Activated naive CD4-positive, alpha-beta T cell treated with anti-CD3 and anti-CD28 coated beads for 36 hours (primary cell): ENCODE measurements at regions not wholly inside any gene's neighbourhood (a gene's known extent, or its start where the extent isn't known, plus 50 kb on each side); places are given as distances from the start of the nearest gene placed in this dataset.

Experiments used
- CTCF ChIA-PET: fragments of 350-600 bp; sonication (Branson Sonifier 250); formaldehyde crosslinking; loops from one replicate; lab custom pipeline; 2021; ENCODE audit warnings: antibody characterized with exemption; lab: Charles Lee
- DNase-seq: peaks from one replicate; pipeline ENCODE4 v3.0.0-alpha.2; 2020
- H3K27ac Mint-ChIP-seq: one replicate; pipeline ENCODE4 v1.8.0; 2021; ENCODE audit warnings: mild to moderate bottlenecking, mixed read lengths
- H3K27me3 Mint-ChIP-seq: one replicate; pipeline ENCODE4 v1.8.0; 2021; ENCODE audit warnings: low read depth, mixed read lengths
- H3K36me3 Mint-ChIP-seq: one replicate; pipeline ENCODE4 v1.8.0; 2021; ENCODE audit warnings: low read depth, mixed read lengths
- H3K4me1 Mint-ChIP-seq: one replicate; pipeline ENCODE4 v1.8.0; 2021; ENCODE audit warnings: low read depth, mixed read lengths
- H3K4me3 Mint-ChIP-seq: one replicate; pipeline ENCODE4 v1.8.0; 2021; ENCODE audit warnings: mild to moderate bottlenecking, moderate library complexity, mixed read lengths
- H3K9me3 Mint-ChIP-seq: one replicate; pipeline ENCODE4 v1.8.0; 2021; ENCODE audit warnings: mixed read lengths
- intact Hi-C: fragments of 100-400 bp; cut with micrococcal nuclease; formaldehyde crosslinking; loops from one replicate; pipeline ENCODE4 v1.15.1; 2023

GRCh38 chr3:7793786-7794185 lies 707.8 kb upstream of the LMCD1 start:
- no peak overlapping the region for H3K27ac Mint-ChIP-seq
- H3K36me3 Mint-ChIP-seq: no peaks in the 10 kb centered on the region
- no peak for DNase-seq
- no peaks in the 10 kb centered on the region for H3K9me3 Mint-ChIP-seq
- intact Hi-C loops: no loop called here
- no peaks in the 10 kb centered on the region for H3K4me1 Mint-ChIP-seq
- CTCF ChIA-PET: no interaction called here
- no peaks in the 10 kb centered on the region for H3K27me3 Mint-ChIP-seq
- no peak overlapping the region for H3K4me3 Mint-ChIP-seq

- Mint-ChIP-seq H3K36me3 (no peaks in the 10 kb centered on the region), H3K27me3 (no peaks in the 10 kb centered on the region), H3K27ac (no peak overlapping the region), H3K4me3 (no peak overlapping the region), H3K4me1 (peaks cover 2% of the 10 kb centered on the region), H3K9me3 (no peaks in the 10 kb centered on the region)
- intact Hi-C loops: no loop called here
- CTCF ChIA-PET: interaction anchor here (1.4 kb wide), 1 partner anchor 313 kb away, joined by 3 read pairs; no protein-coding TSS in a partner anchor
- no peak for DNase-seq
Observed at GRCh38 chr3:7798276-7798675, 703.3 kb upstream of the LMCD1 start.

GRCh38 chr3:7800006-7800780 lies 701.4 kb upstream of the LMCD1 start:
- H3K4me3 Mint-ChIP-seq: no peak overlapping the region
- intact Hi-C loops: loop anchor here (1.0 to 10.0 kb wide), 3 partner anchors 297 to 435 kb away; no protein-coding TSS in a partner anchor
- DNase-seq: no peak
- H3K4me1 Mint-ChIP-seq: peaks cover 2% of the 10 kb centered on the region
- CTCF ChIA-PET: interaction anchor here (1.4 kb wide), 1 partner anchor 310 kb away, joined by 4 read pairs; no protein-coding TSS in a partner anchor
- H3K9me3 Mint-ChIP-seq: no peaks in the 10 kb centered on the region
- no peaks in the 10 kb centered on the region for H3K27me3 Mint-ChIP-seq
- no peaks in the 10 kb centered on the region for H3K36me3 Mint-ChIP-seq
- H3K27ac Mint-ChIP-seq: no peak overlapping the region

- Mint-ChIP-seq H3K27me3 (no peaks in the 10 kb centered on the region), H3K4me1 (no peaks in the 10 kb centered on the region), H3K4me3 (no peak overlapping the region), H3K36me3 (no peaks in the 10 kb centered on the region), H3K9me3 (no peaks in the 10 kb centered on the region), H3K27ac (no peak overlapping the region)
- CTCF ChIA-PET: no interaction called here
- no peak for DNase-seq
- intact Hi-C loops: no loop called here
Observed at GRCh38 chr3:7812490-7812889, 689.1 kb upstream of the LMCD1 start.

GRCh38 chr3:7813365-7813764 lies 688.3 kb upstream of the LMCD1 start:
- H3K4me3 Mint-ChIP-seq: no peak overlapping the region
- no peaks in the 10 kb centered on the region for H3K4me1 Mint-ChIP-seq
- CTCF ChIA-PET: no interaction called here
- H3K36me3 Mint-ChIP-seq: no peaks in the 10 kb centered on the region
- H3K27me3 Mint-ChIP-seq: no peaks in the 10 kb centered on the region
- no peak overlapping the region for H3K27ac Mint-ChIP-seq
- intact Hi-C loops: no loop called here
- no peaks in the 10 kb centered on the region for H3K9me3 Mint-ChIP-seq
- no peak for DNase-seq

- Mint-ChIP-seq H3K9me3 (peaks cover under 1% of the 10 kb centered on the region), H3K27me3 (no peaks in the 10 kb centered on the region), H3K27ac (no peak overlapping the region), H3K4me3 (no peak overlapping the region), H3K36me3 (no peaks in the 10 kb centered on the region), H3K4me1 (no peaks in the 10 kb centered on the region)
- DNase-seq: no peak
- intact Hi-C loops: no loop called here
- CTCF ChIA-PET: no interaction called here
Observed at GRCh38 chr3:7817239-7817638, 684.4 kb upstream of the LMCD1 start.

- no peaks in the 10 kb centered on the region for H3K4me1 Mint-ChIP-seq
- peaks cover 24% of the 10 kb centered on the region for H3K9me3 Mint-ChIP-seq
- DNase-seq: no peak
- no peaks in the 10 kb centered on the region for H3K27me3 Mint-ChIP-seq
- CTCF ChIA-PET: interaction anchor here (0.6 kb wide), 1 partner anchor 326 kb away, joined by 4 read pairs; no protein-coding TSS in a partner anchor
- no peak overlapping the region for H3K4me3 Mint-ChIP-seq
- intact Hi-C loops: no loop called here
- no peak overlapping the region for H3K27ac Mint-ChIP-seq
- peaks cover 2% of the 10 kb centered on the region for H3K36me3 Mint-ChIP-seq
Observed at GRCh38 chr3:7820969-7821368, 680.7 kb upstream of the LMCD1 start.

GRCh38 chr3:7821858-7822257 lies 679.8 kb upstream of the LMCD1 start:
- no peak overlapping the region for H3K4me3 Mint-ChIP-seq
- intact Hi-C loops: no loop called here
- no peaks in the 10 kb centered on the region for H3K27me3 Mint-ChIP-seq
- no peak overlapping the region for H3K27ac Mint-ChIP-seq
- DNase-seq: no peak
- CTCF ChIA-PET: no interaction called here
- H3K4me1 Mint-ChIP-seq: no peaks in the 10 kb centered on the region
- peaks cover 2% of the 10 kb centered on the region for H3K36me3 Mint-ChIP-seq
- H3K9me3 Mint-ChIP-seq: peaks cover 24% of the 10 kb centered on the region

GRCh38 chr3:7841451-7841850 lies 660.2 kb upstream of the LMCD1 start:
- CTCF ChIA-PET: no interaction called here
- H3K27me3 Mint-ChIP-seq: no peaks in the 10 kb centered on the region
- no peak overlapping the region for H3K27ac Mint-ChIP-seq
- peaks cover 1% of the 10 kb centered on the region for H3K4me1 Mint-ChIP-seq
- intact Hi-C loops: no loop called here
- no peak overlapping the region for H3K4me3 Mint-ChIP-seq
- no peaks in the 10 kb centered on the region for H3K36me3 Mint-ChIP-seq
- no peaks in the 10 kb centered on the region for H3K9me3 Mint-ChIP-seq
- no peak for DNase-seq

GRCh38 chr3:7843441-7843840 lies 658.2 kb upstream of the LMCD1 start:
- intact Hi-C loops: no loop called here
- Mint-ChIP-seq H3K27ac (no peak overlapping the region), H3K9me3 (no peaks in the 10 kb centered on the region), H3K4me3 (no peak overlapping the region), H3K27me3 (no peaks in the 10 kb centered on the region), H3K36me3 (no peaks in the 10 kb centered on the region), H3K4me1 (peaks cover 3% of the 10 kb centered on the region)
- DNase-seq: no peak
- CTCF ChIA-PET: no interaction called here

- no peak for DNase-seq
- Mint-ChIP-seq H3K9me3 (no peaks in the 10 kb centered on the region), H3K4me1 (peaks cover 3% of the 10 kb centered on the region), H3K27me3 (no peaks in the 10 kb centered on the region), H3K4me3 (no peak overlapping the region), H3K27ac (no peak overlapping the region), H3K36me3 (no peaks in the 10 kb centered on the region)
- CTCF ChIA-PET: no interaction called here
- intact Hi-C loops: no loop called here
Observed at GRCh38 chr3:7847021-7847420, 654.6 kb upstream of the LMCD1 start.

GRCh38 chr3:7847521-7847920 lies 654.1 kb upstream of the LMCD1 start:
- Mint-ChIP-seq H3K36me3 (no peaks in the 10 kb centered on the region), H3K4me1 (peaks cover 3% of the 10 kb centered on the region), H3K9me3 (no peaks in the 10 kb centered on the region), H3K4me3 (no peak overlapping the region), H3K27me3 (no peaks in the 10 kb centered on the region), H3K27ac (no peak overlapping the region)
- intact Hi-C loops: no loop called here
- DNase-seq: no peak
- CTCF ChIA-PET: no interaction called here

GRCh38 chr3:7854266-7854665 lies 647.4 kb upstream of the LMCD1 start:
- H3K27ac Mint-ChIP-seq: no peak overlapping the region
- DNase-seq: no peak
- H3K36me3 Mint-ChIP-seq: no peaks in the 10 kb centered on the region
- H3K4me1 Mint-ChIP-seq: no peaks in the 10 kb centered on the region
- no peak overlapping the region for H3K4me3 Mint-ChIP-seq
- H3K9me3 Mint-ChIP-seq: no peaks in the 10 kb centered on the region
- CTCF ChIA-PET: no interaction called here
- no peaks in the 10 kb centered on the region for H3K27me3 Mint-ChIP-seq
- intact Hi-C loops: no loop called here
